Mammary epithelial cell (primary cell): ENCODE measurements at regions not wholly inside any gene's neighbourhood (a gene's known extent, or its start where the extent isn't known, plus 50 kb on each side); places are given as distances from the start of the nearest gene placed in this dataset.

Experiments used
- CTCF ChIP-seq, 2 donors: IDR thresholded peaks in 1 of 2; conservative IDR thresholded peaks in 1 of 2; 2 replicates each; pipeline ENCODE4 v1.5.1; 2011 to 2012; ENCODE audit warnings: inconsistent platforms in 2 of 2, low read length in 2 of 2, mild to moderate bottlenecking in 2 of 2, control low read depth in 1 of 2, low read depth in 1 of 2; ENCODE audit not compliant: insufficient read depth in 1 of 2; ENCODE audit errors: extremely low read depth in 1 of 2
- EZH2 ChIP-seq: IDR thresholded peaks from 2 replicates; pipeline ENCODE4 v1.6.1; 2012; ENCODE audit warnings: low read length, inconsistent platforms, borderline replicate concordance

GRCh38 chr13:34422956-34423355 is 519.1 kb upstream of the NBEA start:
- TF ChIP-seq CTCF (conservative IDR thresholded peaks at IDR 0.05 in 1 of 2, IDR thresholded peaks at IDR 0.05 in 1 of 2; ENCODE audit: extremely low read depth in 1 of 2, insufficient read depth in 1 of 2, low read depth in 1 of 2, low read length in 2 of 2) (no peak), EZH2 (no peak)
